Gastroesophageal sphincter (tissue), 4 donors: ENCODE measurements at regions not wholly inside any gene's neighbourhood (a gene's known extent, or its start where the extent isn't known, plus 50 kb on each side); places are given as distances from the start of the nearest gene placed in this dataset.

Source experiments
- ATAC-seq: fragments of 150-250 bp; one replicate; pipeline ENCODE4 v1.9.1; 2016; ENCODE audit warnings: mild to moderate bottlenecking, moderate library complexity
- H3K27ac ChIP-seq, 4 donors: fragments of 200-600 bp; sonication (generic) in 3 of 4; 1 replicate in 3 of 4; 2 replicates in 1 of 4; pipeline ENCODE4 v1.5.1; 2016 to 2019
- H3K27me3 ChIP-seq: fragments of 200-600 bp; sonication (generic); one replicate; pipeline ENCODE4 v1.5.1; 2019
- H3K36me3 ChIP-seq, 2 donors: fragments of 200-600 bp; sonication (generic); one replicate each; pipeline ENCODE4 v1.5.1; 2019; ENCODE audit warnings: control low read depth in 1 of 2
- H3K4me1 ChIP-seq, 3 donors: fragments of 200-600 bp; sonication (generic); 1 replicate in 2 of 3; 2 replicates in 1 of 3; pipeline ENCODE4 v1.5.1; 2016 to 2019; ENCODE audit warnings: control low read depth in 2 of 3
- H3K4me3 ChIP-seq, 2 donors: fragments of 200-600 bp; sonication (generic); one replicate each; pipeline ENCODE4 v1.5.1; 2019; ENCODE audit warnings: mild to moderate bottlenecking in 1 of 2, moderate library complexity in 1 of 2
- H3K9me3 ChIP-seq, 3 donors: fragments of 200-600 bp; sonication (generic); one replicate each; pipeline ENCODE4 v1.5.1; 2017 to 2019; ENCODE audit warnings: control low read depth in 2 of 3
- EP300 ChIP-seq: sonication (generic); formaldehyde crosslinking; IDR thresholded peaks from one replicate; pipeline ENCODE4 v1.6.1; 2017; ENCODE audit warnings: antibody characterized with exemption, mild to moderate bottlenecking
- POLR2A ChIP-seq, 2 donors: fragments of 450-650 bp; IDR thresholded peaks; one replicate each; pipeline ENCODE4 v1.6.1; 2017; ENCODE audit warnings: antibody characterized with exemption in 2 of 2, mild to moderate bottlenecking in 2 of 2, moderate library complexity in 1 of 2
- POLR2AphosphoS5 ChIP-seq: sonication (generic); formaldehyde crosslinking; IDR thresholded peaks from one replicate; pipeline ENCODE4 v1.6.1; 2017; ENCODE audit warnings: antibody characterized with exemption
- WGBS, 2 donors: methylation state at CpG; one replicate each; pipeline ENCODE4 v1.1.5; 2018; ENCODE audit warnings: low coverage in 1 of 2; 5-methylcytosine and 5-hydroxymethylcytosine counted together
- TF ChIP-seq, protein P1 (sequence below), 4 experiments: fragments of 200-600 bp in 2 of 4; fragments of 450-650 bp in 2 of 4; sonication (generic) in 1 of 4; IDR thresholded peaks; one replicate each; pipeline ENCODE4 v1.5.1; 2017 to 2019; ENCODE audit warnings: antibody characterized with exemption in 4 of 4, mild to moderate bottlenecking in 2 of 4, moderate library complexity in 2 of 4

DNA sequence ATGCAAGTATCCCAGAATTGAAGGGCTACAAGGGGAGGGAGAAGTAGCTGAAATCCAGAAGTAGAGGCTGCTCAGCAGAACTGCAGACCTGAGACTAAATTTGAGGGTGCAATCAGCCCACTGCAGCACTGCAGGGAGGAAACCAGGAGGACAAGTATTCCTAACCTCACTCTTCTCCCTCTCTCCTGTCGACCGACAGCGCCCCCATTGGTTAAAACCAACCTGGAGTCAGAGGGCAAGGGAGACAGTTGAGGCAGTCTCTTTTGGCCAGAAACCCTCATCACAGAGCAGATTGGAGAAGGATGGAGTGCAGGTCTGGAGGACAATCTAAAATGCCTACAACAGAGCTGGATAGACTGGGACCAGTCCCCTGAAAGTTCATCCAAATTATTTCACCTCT lies 768.9 kb upstream of the KLHL29 start:
- no peak for ATAC-seq
- Histone ChIP-seq H3K27ac (no peak overlapping the region), H3K9me3 (no peaks in the 10 kb centered on the region), H3K4me1 (no peaks in the 10 kb centered on the region), H3K27me3 (no peaks in the 10 kb centered on the region), H3K4me3 (no peak overlapping the region), H3K36me3 (no peaks in the 10 kb centered on the region)
- WGBS, 2 donors, result 88% methylated on average over 3 of the region's 3 CpGs; no CpG with 5 or more reads in 1 of the 2 donors
- TF ChIP-seq, protein P1, sequence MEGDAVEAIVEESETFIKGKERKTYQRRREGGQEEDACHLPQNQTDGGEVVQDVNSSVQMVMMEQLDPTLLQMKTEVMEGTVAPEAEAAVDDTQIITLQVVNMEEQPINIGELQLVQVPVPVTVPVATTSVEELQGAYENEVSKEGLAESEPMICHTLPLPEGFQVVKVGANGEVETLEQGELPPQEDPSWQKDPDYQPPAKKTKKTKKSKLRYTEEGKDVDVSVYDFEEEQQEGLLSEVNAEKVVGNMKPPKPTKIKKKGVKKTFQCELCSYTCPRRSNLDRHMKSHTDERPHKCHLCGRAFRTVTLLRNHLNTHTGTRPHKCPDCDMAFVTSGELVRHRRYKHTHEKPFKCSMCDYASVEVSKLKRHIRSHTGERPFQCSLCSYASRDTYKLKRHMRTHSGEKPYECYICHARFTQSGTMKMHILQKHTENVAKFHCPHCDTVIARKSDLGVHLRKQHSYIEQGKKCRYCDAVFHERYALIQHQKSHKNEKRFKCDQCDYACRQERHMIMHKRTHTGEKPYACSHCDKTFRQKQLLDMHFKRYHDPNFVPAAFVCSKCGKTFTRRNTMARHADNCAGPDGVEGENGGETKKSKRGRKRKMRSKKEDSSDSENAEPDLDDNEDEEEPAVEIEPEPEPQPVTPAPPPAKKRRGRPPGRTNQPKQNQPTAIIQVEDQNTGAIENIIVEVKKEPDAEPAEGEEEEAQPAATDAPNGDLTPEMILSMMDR (IDR thresholded peaks at IDR 0.05), result no peak

DNA sequence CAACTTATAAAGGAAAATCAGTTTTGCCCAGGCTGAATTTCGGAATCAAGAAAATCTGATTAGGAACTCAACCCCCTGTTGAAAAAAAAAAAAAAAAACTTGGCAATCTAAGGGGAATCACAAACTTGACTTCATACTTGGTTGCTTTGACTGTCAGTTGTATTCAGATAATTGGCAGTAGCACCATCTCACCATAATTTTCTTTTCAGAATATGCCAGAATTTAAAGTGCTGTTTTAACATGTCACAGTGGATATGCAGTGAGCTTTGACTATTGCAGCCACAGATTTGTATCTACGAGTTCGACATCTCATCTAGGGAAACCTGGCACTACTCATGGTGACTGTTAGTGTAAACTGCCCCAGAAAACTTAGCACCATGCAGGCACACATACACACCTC lies 761.4 kb upstream of the KLHL29 start:
- H3K4me3 ChIP-seq, result no peak overlapping the region
- no peak for ATAC-seq
- TF ChIP-seq POLR2A (IDR thresholded peaks at IDR 0.05), result no peak
- H3K27me3 ChIP-seq, result no peaks in the 10 kb centered on the region
- H3K36me3 ChIP-seq, result no peaks in the 10 kb centered on the region
- no peaks in the 10 kb centered on the region for H3K9me3 ChIP-seq
- H3K4me1 ChIP-seq, result no peaks in the 10 kb centered on the region
- WGBS, 2 donors, result 83 to 100% methylated on average over 1 to 3 of the region's 3 CpGs
- no peak overlapping the region for H3K27ac ChIP-seq

DNA sequence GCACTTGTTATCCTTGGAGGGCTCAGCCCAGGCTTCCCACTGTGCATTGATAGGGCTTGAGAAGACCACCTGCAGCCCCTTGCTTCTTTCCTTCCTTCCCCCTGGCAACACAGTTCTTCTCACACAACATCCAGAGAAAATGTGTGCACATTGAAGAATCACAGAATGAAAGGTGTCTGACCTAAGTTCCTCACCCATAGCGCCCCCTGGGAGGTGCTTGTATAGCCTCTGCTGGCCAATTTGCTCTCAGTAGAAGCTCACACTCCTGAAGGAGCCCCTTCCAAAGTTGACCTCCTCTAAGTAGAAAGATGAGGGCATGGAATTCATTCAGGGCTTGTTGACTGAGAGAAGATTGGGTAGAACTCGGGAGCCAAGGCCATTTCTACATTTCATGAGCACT lies 758.4 kb upstream of the KLHL29 start:
- 56 to 64% methylated on average over 1 to 2 of the region's 2 CpGs for WGBS, 2 donors
- Histone ChIP-seq H3K36me3 (no peaks in the 10 kb centered on the region), H3K4me1 (no peaks in the 10 kb centered on the region), H3K4me3 (no peak overlapping the region), H3K27ac (no peak overlapping the region), H3K27me3 (no peaks in the 10 kb centered on the region), H3K9me3 (no peaks in the 10 kb centered on the region)
- TF ChIP-seq POLR2A (IDR thresholded peaks at IDR 0.05), result no peak
- TF ChIP-seq POLR2AphosphoS5, result no peak
- TF ChIP-seq, protein P1 (IDR thresholded peaks at IDR 0.05), result no peak
- ATAC-seq, result no peak

DNA sequence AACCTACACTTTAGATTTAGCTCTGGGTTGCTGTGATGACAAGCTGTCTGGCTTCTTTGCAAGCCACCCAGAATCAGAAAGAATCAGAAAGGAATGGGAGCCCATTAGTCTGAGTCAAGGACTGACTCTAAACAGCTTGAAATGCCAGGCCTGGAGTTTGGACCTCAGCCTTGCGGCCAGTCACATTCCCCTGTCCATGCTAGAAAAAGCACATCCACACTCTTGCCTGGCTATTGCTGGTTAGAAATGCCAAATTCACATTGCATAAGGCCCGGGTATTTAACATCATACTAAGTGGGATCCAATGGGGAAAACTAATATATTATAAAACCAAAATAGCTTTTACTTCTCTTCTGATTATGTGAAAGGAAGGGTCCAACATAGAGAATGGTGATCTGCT lies 756.8 kb upstream of the KLHL29 start:
- H3K9me3 ChIP-seq, result no peaks in the 10 kb centered on the region
- no peaks in the 10 kb centered on the region for H3K27me3 ChIP-seq
- TF ChIP-seq EP300, result no peak
- no peak for TF ChIP-seq POLR2AphosphoS5
- TF ChIP-seq, protein P1 (IDR thresholded peaks at IDR 0.05), result no peak
- TF ChIP-seq POLR2A (IDR thresholded peaks at IDR 0.05), result no peak
- H3K4me1 ChIP-seq, result no peaks in the 10 kb centered on the region
- ATAC-seq, result no peak
- 26 to 33% methylated on average over 2 of the region's 2 CpGs for WGBS, 2 donors
- no peaks in the 10 kb centered on the region for H3K36me3 ChIP-seq
- H3K27ac ChIP-seq, result no peak overlapping the region
- H3K4me3 ChIP-seq, result no peak overlapping the region

DNA sequence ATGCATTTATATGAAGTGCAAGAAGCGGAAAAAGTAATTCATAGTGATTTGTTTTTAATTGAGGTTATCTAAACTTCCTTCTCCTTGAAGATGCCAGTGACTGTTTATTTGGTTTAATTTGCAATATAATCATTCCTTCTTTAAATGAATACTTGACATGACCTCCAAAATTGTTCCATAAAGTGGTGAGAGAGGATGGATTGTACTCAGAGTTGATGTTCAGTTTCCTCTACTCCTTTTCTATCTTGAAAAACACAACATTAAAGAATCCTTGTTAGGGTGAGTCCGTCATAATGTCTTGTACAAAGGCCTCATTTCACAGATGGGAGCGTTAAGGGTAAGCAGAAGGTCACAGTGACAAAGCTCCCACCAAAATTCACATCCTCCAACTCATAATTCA lies 756.1 kb upstream of the KLHL29 start:
- Histone ChIP-seq H3K36me3 (no peaks in the 10 kb centered on the region), H3K27ac (no peak overlapping the region), H3K27me3 (no peaks in the 10 kb centered on the region), H3K4me1 (no peaks in the 10 kb centered on the region), H3K9me3 (no peaks in the 10 kb centered on the region), H3K4me3 (no peak overlapping the region)
- TF ChIP-seq POLR2A (IDR thresholded peaks at IDR 0.05) (no peak), EP300 (no peak), POLR2AphosphoS5 (no peak)
- TF ChIP-seq, protein P1 (IDR thresholded peaks at IDR 0.05), result no peak
- ATAC-seq, result no peak
- 58 to 59% methylated on average over 1 to 3 of the region's 3 CpGs for WGBS, 2 donors

DNA sequence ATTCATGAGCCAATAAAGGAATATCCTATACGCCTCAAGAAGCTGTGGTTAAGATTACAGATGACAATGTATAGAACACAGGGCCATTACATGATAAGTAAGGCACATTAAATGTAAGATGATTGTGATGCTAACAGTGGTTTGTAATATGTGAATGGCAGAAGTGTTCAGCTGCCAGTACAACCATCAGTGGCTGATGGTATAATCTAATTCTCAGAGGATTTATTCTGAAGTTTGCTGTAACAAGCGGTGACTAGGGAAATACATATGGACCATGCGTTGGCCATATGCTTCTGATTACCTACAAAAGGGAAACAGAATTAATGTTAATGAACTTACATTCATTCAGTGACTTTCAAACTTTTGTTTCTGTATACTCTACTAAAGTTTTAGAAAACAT lies 750.8 kb upstream of the KLHL29 start:
- ATAC-seq, result no peak
- 87 to 90% methylated on average over 3 of the region's 3 CpGs for WGBS, 2 donors
- Histone ChIP-seq H3K27ac (no peak overlapping the region), H3K9me3 (no peaks in the 10 kb centered on the region), H3K27me3 (no peaks in the 10 kb centered on the region), H3K36me3 (no peaks in the 10 kb centered on the region), H3K4me1 (no peaks in the 10 kb centered on the region), H3K4me3 (no peak overlapping the region)
- TF ChIP-seq POLR2A (IDR thresholded peaks at IDR 0.05), result no peak
- TF ChIP-seq, protein P1 (IDR thresholded peaks at IDR 0.05), result no peak
- TF ChIP-seq POLR2AphosphoS5, result no peak
- TF ChIP-seq EP300, result no peak
